ENCODE measurements at regions not wholly inside any gene's neighbourhood (a gene's known extent, or its start where the extent isn't known, plus 50 kb on each side); places are given as distances from the start of the nearest gene placed in this dataset.
A peak's percentile ranks its signal among the peaks of the same experiment; 100 is the strongest.

GRCh38 chr2:7377916-7378569, 460.8 kb downstream of the RNF144A start:
- peak in 1 of 2 experiments; percentile 13 for TF ChIP-seq CTCF (IDR thresholded peaks at IDR 0.05; ENCODE audit: insufficient read depth in 1 of 2, low read depth in 1 of 2, low read length in 1 of 2, severe bottlenecking in 1 of 2, unreplicated experiment in 1 of 2)
- H3K4me1 Mint-ChIP-seq (ENCODE audit: low read depth, unreplicated experiment) = no peaks in the 10 kb centered on the region
- ChIA-PET CTCF (no interaction called here), POLR2A (no interaction called here)
- no TSS peak for BruUV-seq (replicated peaks)
- Histone ChIP-seq H3K4me3 (ENCODE audit: low read depth, low read length) (no peak overlapping the region), H3K9me3 (no peaks in the 10 kb centered on the region), H3K4me1 (no peaks in the 10 kb centered on the region), H3K36me3 (ENCODE audit: control insufficient read depth, insufficient read depth, low read length) (no peaks in the 10 kb centered on the region), H3K27me3 (replicated peaks; ENCODE audit: control insufficient read depth, insufficient read depth, low read length) (no peaks in the 10 kb centered on the region)
- H3K27ac Mint-ChIP-seq (ENCODE audit: unreplicated experiment) = no peak overlapping the region
- intact Hi-C loops (cut with micrococcal nuclease; ENCODE audit: unreplicated experiment) = loop anchor here (5.0 kb wide), 1 partner anchor 176 kb away; no protein-coding TSS in a partner anchor
- peaks cover 10% of the 10 kb centered on the region for H3K27me3 Mint-ChIP-seq (ENCODE audit: insufficient read depth, unreplicated experiment)
- DNase-seq = peak; percentile 19 to 41
- H3K36me3 Mint-ChIP-seq (ENCODE audit: insufficient read depth, unreplicated experiment) = no peaks in the 10 kb centered on the region
- H3K4me3 Mint-ChIP-seq (ENCODE audit: unreplicated experiment) = no peak overlapping the region
- no peaks in the 10 kb centered on the region for H3K9me3 Mint-ChIP-seq (ENCODE audit: unreplicated experiment)

- CTCF ChIA-PET = no interaction called here
These were observed 461.4 kb downstream of the RNF144A start for GRCh38 chr2:7378591-7378990.

GRCh38 chr2:7379799-7380198, 462.6 kb downstream of the RNF144A start:
- BruUV-seq (replicated peaks) = no TSS peak
- DNase-seq = peak in 1 of 2 experiments; percentile 18
- H3K36me3 Mint-ChIP-seq (ENCODE audit: insufficient read depth, unreplicated experiment) = no peaks in the 10 kb centered on the region
- Histone ChIP-seq H3K27me3 (replicated peaks; ENCODE audit: control insufficient read depth, insufficient read depth, low read length) (no peaks in the 10 kb centered on the region), H3K36me3 (ENCODE audit: control insufficient read depth, insufficient read depth, low read length) (no peaks in the 10 kb centered on the region), H3K4me3 (ENCODE audit: low read depth, low read length) (no peak overlapping the region), H3K4me1 (no peaks in the 10 kb centered on the region), H3K9me3 (no peaks in the 10 kb centered on the region)
- CTCF ChIA-PET = no interaction called here
- H3K27ac Mint-ChIP-seq (ENCODE audit: unreplicated experiment) = no peak overlapping the region
- H3K27me3 Mint-ChIP-seq (ENCODE audit: insufficient read depth, unreplicated experiment) = peaks cover 17% of the 10 kb centered on the region
- H3K4me3 Mint-ChIP-seq (ENCODE audit: unreplicated experiment) = no peak overlapping the region
- TF ChIP-seq CTCF (IDR thresholded peaks at IDR 0.05; ENCODE audit: insufficient read depth in 1 of 2, low read depth in 1 of 2, low read length in 1 of 2, severe bottlenecking in 1 of 2, unreplicated experiment in 1 of 2) = peak in 1 of 2 experiments; percentile 37
- no peaks in the 10 kb centered on the region for H3K4me1 Mint-ChIP-seq (ENCODE audit: low read depth, unreplicated experiment)
- intact Hi-C loops (cut with micrococcal nuclease; ENCODE audit: unreplicated experiment) = loop anchor here (1.0 to 5.0 kb wide), 2 partner anchors 177 to 260 kb away; no protein-coding TSS in a partner anchor
- POLR2A ChIA-PET = no interaction called here
- no peaks in the 10 kb centered on the region for H3K9me3 Mint-ChIP-seq (ENCODE audit: unreplicated experiment)

More at GRCh38 chr2:7378591-7378990, 461.4 kb downstream of the RNF144A start:
- H3K9me3 Mint-ChIP-seq (ENCODE audit: unreplicated experiment) = no peaks in the 10 kb centered on the region
- Histone ChIP-seq H3K36me3 (ENCODE audit: control insufficient read depth, insufficient read depth, low read length) (no peaks in the 10 kb centered on the region), H3K27me3 (replicated peaks; ENCODE audit: control insufficient read depth, insufficient read depth, low read length) (no peaks in the 10 kb centered on the region), H3K4me1 (no peaks in the 10 kb centered on the region), H3K4me3 (ENCODE audit: low read depth, low read length) (no peak overlapping the region), H3K9me3 (no peaks in the 10 kb centered on the region)
- H3K4me1 Mint-ChIP-seq (ENCODE audit: low read depth, unreplicated experiment) = no peaks in the 10 kb centered on the region
- H3K36me3 Mint-ChIP-seq (ENCODE audit: insufficient read depth, unreplicated experiment) = no peaks in the 10 kb centered on the region
- no peak for TF ChIP-seq CTCF (IDR thresholded peaks at IDR 0.05; ENCODE audit: insufficient read depth in 1 of 2, low read depth in 1 of 2, low read length in 1 of 2, severe bottlenecking in 1 of 2, unreplicated experiment in 1 of 2)
- POLR2A ChIA-PET = no interaction called here
- peaks cover 12% of the 10 kb centered on the region for H3K27me3 Mint-ChIP-seq (ENCODE audit: insufficient read depth, unreplicated experiment)
- no peak overlapping the region for H3K4me3 Mint-ChIP-seq (ENCODE audit: unreplicated experiment)
- no peak overlapping the region for H3K27ac Mint-ChIP-seq (ENCODE audit: unreplicated experiment)
- no peak for DNase-seq
- no TSS peak for BruUV-seq (replicated peaks)
- intact Hi-C loops (cut with micrococcal nuclease; ENCODE audit: unreplicated experiment) = loop anchor here (5.0 kb wide), 1 partner anchor 176 kb away; no protein-coding TSS in a partner anchor

Data from Caco-2 (cell line).